Stomach (tissue), 8 donors: ENCODE measurements at regions not wholly inside any gene's neighbourhood (a gene's known extent, or its start where the extent isn't known, plus 50 kb on each side); places are given as distances from the start of the nearest gene placed in this dataset.
A peak's percentile ranks its signal among the peaks of the same experiment; 100 is the strongest.

ENCODE experiments used
- DNase-seq, 2 donors: peaks; one replicate each; pipeline versions ENCODE4 v3.0.0 to v3.0.0-alpha.2; 2013 to 2019
- H3K27ac ChIP-seq, 5 donors: fragments of 200-600 bp in 4 of 5; sonication (generic) in 4 of 5; one replicate each; pipeline ENCODE4 v1.5.1; 2013 to 2019; ENCODE audit warnings: mild to moderate bottlenecking in 1 of 5, moderate library complexity in 1 of 5
- H3K27me3 ChIP-seq, 3 donors: fragments of 200-600 bp; sonication (generic); one replicate each; pipeline ENCODE4 v1.5.1; 2017 to 2019; ENCODE audit warnings: mixed run types in 1 of 3
- H3K36me3 ChIP-seq, 4 donors: fragments of 200-600 bp; sonication (generic); 1 replicate in 3 of 4; 2 replicates in 1 of 4; pipeline ENCODE4 v1.5.1; 2016 to 2019
- H3K4me1 ChIP-seq, 4 donors: fragments of 200-600 bp; sonication (generic); one replicate each; pipeline ENCODE4 v1.5.1; 2016 to 2019
- H3K4me3 ChIP-seq, 4 donors: fragments of 200-600 bp; sonication (generic) in 3 of 4; one replicate each; pipeline ENCODE4 v1.5.1; 2016 to 2019; ENCODE audit warnings: mild to moderate bottlenecking in 1 of 4
- H3K9me3 ChIP-seq, 4 donors: fragments of 200-600 bp; sonication (generic); one replicate each; pipeline ENCODE4 v1.5.1; 2016 to 2019
- CTCF ChIP-seq, 7 experiments: fragments of 450-650 bp in 4 of 7; fragments of 200-600 bp in 3 of 7; sonication (generic) in 3 of 7; IDR thresholded peaks; one replicate each; pipeline ENCODE4 v1.5.1; 2016 to 2019; ENCODE audit warnings: antibody characterized with exemption in 7 of 7, control low read depth in 2 of 7, mild to moderate bottlenecking in 1 of 7
- EP300 ChIP-seq: sonication (generic); formaldehyde crosslinking; IDR thresholded peaks from one replicate; pipeline ENCODE4 v1.6.1; 2017; ENCODE audit warnings: antibody characterized with exemption
- POLR2A ChIP-seq, 4 donors: fragments of 450-650 bp; IDR thresholded peaks; one replicate each; pipeline ENCODE4 v1.6.1; 2016; ENCODE audit warnings: antibody characterized with exemption in 4 of 4, control low read depth in 2 of 4, mild to moderate bottlenecking in 1 of 4, moderate library complexity in 1 of 4
- POLR2AphosphoS5 ChIP-seq, 3 donors: sonication (generic); formaldehyde crosslinking; IDR thresholded peaks; one replicate each; pipeline ENCODE4 v1.6.1; 2016; ENCODE audit warnings: antibody characterized with exemption in 3 of 3
- WGBS, 5 donors: extraction: QIAGEN DNeasy Blood & Tissue Kit in 3 of 5; methylation state at CpG; one replicate each; pipeline versions ENCODE4 v1.1.5 to v1.1.7; 2013 to 2018; 5-methylcytosine and 5-hydroxymethylcytosine counted together
- intact Hi-C: fragments of 100-400 bp; cut with DNase I; formaldehyde crosslinking; loops from one replicate; pipeline ENCODE4 v1.15.1; 2023; ENCODE audit warnings: low total_unique reads
- donor health status: healthy with polysubstance abuse.
- donor health status: Bipolar disorder and iron deficiency.
- donor health status: healthy.

GRCh38 chrX:13898603-13899002, 81.7 kb upstream of the GPM6B start:
- H3K27ac ChIP-seq = no peak overlapping the region
- no peaks in the 10 kb centered on the region for H3K4me1 ChIP-seq
- no peak for DNase-seq
- no peaks in the 10 kb centered on the region for H3K36me3 ChIP-seq
- H3K27me3 ChIP-seq = peaks cover 0 to 4% (median 0%) of the 10 kb centered on the region in 3 donors
- no peak for TF ChIP-seq POLR2AphosphoS5 (IDR thresholded peaks at IDR 0.05)
- no peak for TF ChIP-seq POLR2A (IDR thresholded peaks at IDR 0.05)
- no peak for TF ChIP-seq EP300
- no peak for TF ChIP-seq CTCF (IDR thresholded peaks at IDR 0.05)
- intact Hi-C loops = no loop called here
- no peaks in the 10 kb centered on the region for H3K9me3 ChIP-seq
- 85 to 97% (median 91%) methylated on average over 4 of the region's 4 CpGs for WGBS, 5 donors
- H3K4me3 ChIP-seq = no peak overlapping the region

GRCh38 chrX:13898083-13898482, 81.2 kb upstream of the GPM6B start:
- Histone ChIP-seq H3K27ac (no peak overlapping the region), H3K4me1 (no peaks in the 10 kb centered on the region), H3K9me3 (no peaks in the 10 kb centered on the region), H3K27me3 (peaks cover 0 to 4% (median 0%) of the 10 kb centered on the region in 3 donors), H3K4me3 (no peak overlapping the region), H3K36me3 (no peaks in the 10 kb centered on the region)
- TF ChIP-seq EP300 = no peak
- TF ChIP-seq POLR2A (IDR thresholded peaks at IDR 0.05) = no peak
- no peak for TF ChIP-seq CTCF (IDR thresholded peaks at IDR 0.05)
- no peak for TF ChIP-seq POLR2AphosphoS5 (IDR thresholded peaks at IDR 0.05)
- DNase-seq = peak in 1 of 2 donors; percentile 39
- intact Hi-C loops = no loop called here
- 57 to 71% (median 64%) methylated on average over 3 of the region's 3 CpGs for WGBS, 5 donors

- Histone ChIP-seq H3K9me3 (no peaks in the 10 kb centered on the region), H3K27me3 (peaks cover 0 to 4% (median 0%) of the 10 kb centered on the region in 3 donors), H3K36me3 (no peaks in the 10 kb centered on the region), H3K27ac (no peak overlapping the region), H3K4me1 (no peaks in the 10 kb centered on the region), H3K4me3 (no peak overlapping the region)
- intact Hi-C loops = no loop called here
- TF ChIP-seq EP300 = no peak
- TF ChIP-seq CTCF (IDR thresholded peaks at IDR 0.05) = no peak
- TF ChIP-seq POLR2A (IDR thresholded peaks at IDR 0.05) = no peak
- no peak for TF ChIP-seq POLR2AphosphoS5 (IDR thresholded peaks at IDR 0.05)
- DNase-seq = peak in 1 of 2 donors; percentile 35
- 70 to 91% (median 78%) methylated on average over 4 of the region's 4 CpGs for WGBS, 5 donors
These were observed 80.7 kb upstream of the GPM6B start for GRCh38 chrX:13897566-13897965.

- WGBS, 5 donors = 74 to 84% (median 77%) methylated on average over 5 of the region's 5 CpGs
- Histone ChIP-seq H3K36me3 (no peaks in the 10 kb centered on the region), H3K27ac (no peak overlapping the region), H3K4me3 (no peak overlapping the region), H3K4me1 (no peaks in the 10 kb centered on the region), H3K9me3 (no peaks in the 10 kb centered on the region), H3K27me3 (peaks cover 0 to 8% (median 0%) of the 10 kb centered on the region in 3 donors)
- no peak for TF ChIP-seq EP300
- TF ChIP-seq CTCF (IDR thresholded peaks at IDR 0.05) = no peak
- no peak for TF ChIP-seq POLR2AphosphoS5 (IDR thresholded peaks at IDR 0.05)
- TF ChIP-seq POLR2A (IDR thresholded peaks at IDR 0.05) = no peak
- DNase-seq = no peak
- intact Hi-C loops = no loop called here
These were observed 78.1 kb upstream of the GPM6B start for GRCh38 chrX:13894888-13895565.
